ENCODE measurements at regions not wholly inside any gene's neighbourhood (a gene's known extent, or its start where the extent isn't known, plus 50 kb on each side); places are given as distances from the start of the nearest gene placed in this dataset.

DNA sequence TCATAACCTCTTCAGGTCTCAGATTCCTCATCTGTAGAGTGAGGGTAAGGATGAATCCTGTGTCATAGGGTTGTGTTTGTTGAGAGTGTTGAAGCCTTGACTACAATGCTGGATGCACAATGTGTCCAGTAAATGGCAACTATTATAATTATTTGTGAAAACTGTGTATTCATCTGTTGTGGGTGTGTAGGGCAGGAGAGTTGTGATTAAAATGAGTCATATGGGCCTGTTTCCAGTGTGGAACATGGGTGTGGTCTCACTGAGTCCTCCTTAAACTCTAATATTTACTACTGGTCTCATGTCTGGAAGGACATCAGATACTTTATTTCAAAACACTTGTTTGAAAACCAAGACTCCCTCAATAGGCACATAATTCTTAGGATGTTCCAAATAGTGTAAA is 208.5 kb upstream of the CASK start:
- no peak overlapping the region for H3K4me3 ChIP-seq (ENCODE audit: low read length)
- TF ChIP-seq ZNF274 (IDR thresholded peaks at IDR 0.05; ENCODE audit: low read depth, low read length), result no peak

DNA sequence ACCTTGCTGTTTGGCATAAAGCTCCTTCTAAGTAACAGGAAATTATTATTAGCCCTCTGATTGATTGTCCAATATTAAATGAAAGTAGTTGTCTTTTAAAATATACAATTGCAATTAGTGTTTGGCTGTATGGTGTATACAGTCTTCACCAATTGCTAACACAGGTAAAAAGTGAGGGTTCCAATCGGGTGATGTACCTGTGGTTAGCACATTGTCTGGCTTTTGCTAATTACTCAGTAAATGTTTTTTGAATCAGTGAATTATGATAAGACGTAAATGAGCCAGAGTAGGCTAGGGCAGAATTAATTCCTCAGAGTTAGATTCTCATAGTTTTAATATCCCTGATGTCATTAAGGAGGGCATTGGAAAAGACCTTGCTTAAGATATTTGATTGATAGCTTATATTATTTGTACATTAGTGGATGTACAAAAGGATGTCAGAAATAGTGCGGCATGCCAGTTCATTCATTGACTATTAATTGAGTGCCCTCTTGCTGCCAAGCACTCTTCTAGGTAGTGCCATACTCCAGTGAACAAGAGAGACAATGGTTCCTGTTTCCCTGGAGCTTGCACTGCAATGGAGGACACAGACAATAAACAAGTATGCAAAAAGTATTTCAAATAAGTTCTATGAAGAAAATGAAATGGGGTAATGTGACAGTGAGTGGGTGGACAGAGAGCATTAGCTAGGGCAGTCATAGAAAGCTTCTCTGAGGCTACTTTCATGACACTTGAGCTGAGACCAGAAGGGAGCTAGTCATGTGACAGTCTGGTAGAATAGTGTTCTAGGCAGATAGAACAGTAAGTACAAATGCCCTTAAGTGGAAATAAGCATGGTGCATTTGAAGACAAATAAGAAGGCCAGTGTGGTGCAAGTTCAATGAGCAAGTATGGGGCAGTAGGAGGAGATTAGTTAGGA is 205.9 kb upstream of the CASK start:
- TF ChIP-seq ZNF274 (IDR thresholded peaks at IDR 0.05; ENCODE audit: low read depth, low read length), result no peak
- no peak overlapping the region for H3K4me3 ChIP-seq (ENCODE audit: low read length)

GRCh38 chrX:42128587-42128986 is 205.2 kb upstream of the CASK start:
- H3K4me3 ChIP-seq (ENCODE audit: low read length), result no peak overlapping the region
- no peak for TF ChIP-seq ZNF274 (IDR thresholded peaks at IDR 0.05; ENCODE audit: low read depth, low read length)

DNA sequence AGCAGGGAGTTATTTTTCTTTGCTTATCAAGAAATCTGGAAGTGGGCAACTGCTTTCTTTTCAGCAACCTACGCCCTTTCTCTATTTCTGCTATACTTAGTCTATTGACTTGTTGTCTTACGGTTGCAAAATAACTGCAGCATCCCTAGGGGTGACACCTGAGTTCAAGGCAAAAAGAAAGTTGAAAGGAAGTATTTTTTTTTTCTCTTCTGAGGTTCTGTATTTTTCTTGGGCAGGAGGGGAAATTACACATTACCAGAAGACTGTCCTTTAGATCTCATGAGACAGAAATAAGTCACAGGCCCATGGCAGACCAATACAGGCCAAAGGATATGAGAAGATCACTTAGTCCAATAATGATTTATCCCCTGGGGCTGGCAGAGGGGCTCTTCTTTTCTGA is 204.7 kb upstream of the CASK start:
- no peak for TF ChIP-seq ZNF274 (IDR thresholded peaks at IDR 0.05; ENCODE audit: low read depth, low read length)
- H3K4me3 ChIP-seq (ENCODE audit: low read length), result no peak overlapping the region

DNA sequence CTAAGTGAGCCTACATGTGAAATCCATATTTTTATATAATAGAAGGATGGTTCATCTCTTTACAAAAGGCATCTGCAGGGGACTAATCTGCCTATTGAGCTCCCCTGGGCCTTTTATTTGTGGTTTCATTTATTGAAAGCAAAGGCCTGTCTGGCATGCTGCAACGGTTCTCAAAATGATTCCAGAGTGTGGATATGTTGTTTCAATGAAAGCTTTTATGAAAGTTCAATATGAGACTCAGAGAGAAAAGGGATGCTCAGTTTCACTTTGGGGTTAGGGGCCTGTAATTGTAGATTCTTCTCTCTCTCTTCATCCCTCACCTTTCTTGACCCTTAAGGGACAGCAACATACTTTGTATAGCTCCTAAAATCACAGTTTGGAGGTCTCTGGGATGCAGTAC is 204.2 kb upstream of the CASK start:
- no peak overlapping the region for H3K4me3 ChIP-seq (ENCODE audit: low read length)
- no peak for TF ChIP-seq ZNF274 (IDR thresholded peaks at IDR 0.05; ENCODE audit: low read depth, low read length)

DNA sequence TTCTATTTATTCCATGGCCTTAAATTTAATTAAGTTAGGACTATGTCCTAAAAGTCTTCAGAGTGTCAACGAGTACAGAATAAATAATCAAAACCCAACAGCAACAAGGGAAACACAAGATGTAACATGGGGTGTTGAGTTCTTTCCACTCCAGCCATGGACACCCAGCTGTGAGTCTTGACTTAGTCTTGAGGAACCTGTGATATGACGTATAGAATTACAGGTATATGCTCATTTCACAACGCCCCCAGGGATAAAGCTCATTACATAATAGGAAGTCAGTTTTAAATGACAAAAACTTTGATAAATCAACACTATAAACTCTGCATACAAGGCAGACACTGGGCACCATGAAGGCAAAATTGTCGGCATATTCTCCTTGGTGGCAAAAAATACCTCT is 200.0 kb upstream of the CASK start:
- no peak overlapping the region for H3K4me3 ChIP-seq (ENCODE audit: low read length)
- TF ChIP-seq ZNF274 (IDR thresholded peaks at IDR 0.05; ENCODE audit: low read depth, low read length), result no peak

DNA sequence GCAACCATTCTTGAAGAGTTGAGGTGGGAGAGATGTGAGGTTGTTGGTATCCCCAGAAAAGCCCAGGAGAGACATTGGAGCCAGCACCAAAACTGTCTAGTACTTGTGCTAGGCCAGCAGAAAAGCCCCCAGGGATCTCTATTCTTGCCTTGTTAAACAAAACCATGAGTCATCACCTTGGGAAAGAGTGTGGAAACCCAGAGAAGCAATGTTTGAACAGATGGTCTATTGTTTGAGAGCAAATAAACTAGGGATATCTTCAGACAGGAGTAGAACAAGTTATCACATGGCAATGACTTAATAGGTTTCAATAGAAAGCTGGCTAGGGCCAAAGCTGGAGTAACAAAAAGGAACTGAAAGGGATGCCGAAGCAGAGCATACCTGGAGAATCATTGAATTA is 195.7 kb upstream of the CASK start:
- H3K4me3 ChIP-seq (ENCODE audit: low read length), result no peak overlapping the region
- no peak for TF ChIP-seq ZNF274 (IDR thresholded peaks at IDR 0.05; ENCODE audit: low read depth, low read length)

GRCh38 chrX:42117318-42117717 is 194.0 kb upstream of the CASK start:
- no peak for TF ChIP-seq ZNF274 (IDR thresholded peaks at IDR 0.05; ENCODE audit: low read depth, low read length)
- H3K4me3 ChIP-seq (ENCODE audit: low read length), result no peak overlapping the region

DNA sequence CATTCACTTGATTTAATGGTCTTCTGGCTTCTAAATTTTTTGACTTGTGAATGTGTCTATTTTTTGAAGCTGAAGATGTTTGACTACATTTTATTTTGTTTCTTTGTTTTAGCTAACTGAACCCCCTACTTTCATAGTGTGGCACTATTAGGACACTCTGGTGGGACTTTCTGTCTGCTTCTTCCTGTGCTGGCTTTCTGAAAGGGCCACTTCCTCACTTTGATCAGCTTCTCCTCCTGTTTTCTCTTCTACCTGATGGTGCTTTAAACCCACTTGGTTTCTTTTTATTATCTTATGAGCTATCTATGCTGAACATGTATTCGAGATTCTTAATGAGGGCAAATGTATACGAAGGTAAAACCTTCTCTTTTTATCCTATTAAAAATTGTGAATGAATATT is 186.1 kb upstream of the CASK start:
- no peak overlapping the region for H3K4me3 ChIP-seq (ENCODE audit: low read length)
- TF ChIP-seq ZNF274 (IDR thresholded peaks at IDR 0.05; ENCODE audit: low read depth, low read length), result no peak

- TF ChIP-seq ZNF274 (IDR thresholded peaks at IDR 0.05; ENCODE audit: low read depth, low read length), result no peak
- H3K4me3 ChIP-seq (ENCODE audit: low read length), result no peak overlapping the region
Observed at GRCh38 chrX:42107495-42108488, 184.4 kb upstream of the CASK start.

- H3K4me3 ChIP-seq (ENCODE audit: low read length), result no peak overlapping the region
- TF ChIP-seq ZNF274 (IDR thresholded peaks at IDR 0.05; ENCODE audit: low read depth, low read length), result no peak
Observed at GRCh38 chrX:42106556-42106955, 183.2 kb upstream of the CASK start.

GRCh38 chrX:42102586-42103282 is 179.4 kb upstream of the CASK start:
- no peak for TF ChIP-seq ZNF274 (IDR thresholded peaks at IDR 0.05; ENCODE audit: low read depth, low read length)
- H3K4me3 ChIP-seq (ENCODE audit: low read length), result no peak overlapping the region

DNA sequence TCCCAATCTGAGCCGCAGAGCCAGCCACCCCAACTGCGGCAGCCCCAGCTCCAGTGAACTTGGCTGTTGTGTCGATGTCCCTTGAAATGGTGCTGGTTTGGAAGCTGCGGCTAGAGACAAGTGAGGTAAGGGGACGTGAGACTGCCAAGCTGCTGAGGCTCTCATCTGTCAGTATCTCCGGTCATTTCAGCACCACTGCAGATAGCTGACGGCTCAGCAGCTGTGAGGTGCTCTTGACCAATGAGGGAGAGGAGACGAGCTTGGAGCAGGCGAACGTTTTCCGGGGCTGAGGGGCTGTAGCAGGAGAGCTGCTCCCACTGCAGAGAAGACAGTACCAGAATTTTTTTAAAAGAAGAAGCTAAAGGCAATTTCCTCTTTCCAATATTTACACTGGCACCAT is 175.5 kb upstream of the CASK start:
- no peak for TF ChIP-seq ZNF274 (IDR thresholded peaks at IDR 0.05; ENCODE audit: low read depth, low read length)
- no peak overlapping the region for H3K4me3 ChIP-seq (ENCODE audit: low read length)

DNA sequence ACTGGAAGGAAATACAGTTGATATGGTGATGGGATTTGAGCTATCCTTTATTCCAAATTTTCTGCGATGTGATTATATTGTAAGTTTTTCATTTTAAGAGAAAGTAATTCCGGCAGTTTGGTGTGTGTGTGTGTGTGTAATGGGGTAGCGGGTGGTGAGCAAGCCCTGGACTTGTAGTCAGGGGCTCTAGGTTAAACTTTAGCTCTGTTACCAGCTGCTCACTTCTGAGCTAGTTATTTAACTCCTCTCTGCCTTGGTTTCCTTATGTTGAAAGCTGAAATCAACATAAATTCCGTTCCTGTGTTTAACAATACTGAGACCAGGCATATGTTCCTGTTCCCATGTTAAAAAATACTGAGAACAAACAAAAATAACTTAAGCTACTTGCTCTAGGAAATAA is 174.1 kb upstream of the CASK start:
- TF ChIP-seq ZNF274 (IDR thresholded peaks at IDR 0.05; ENCODE audit: low read depth, low read length), result no peak
- no peak overlapping the region for H3K4me3 ChIP-seq (ENCODE audit: low read length)

Measured in GM08714 (cell line).